GM19463 (cell line): ENCODE measurements at regions not wholly inside any gene's neighbourhood (a gene's known extent, or its start where the extent isn't known, plus 50 kb on each side); places are given as distances from the start of the nearest gene placed in this dataset.
"Not testable (repeated sequence)": the region's sequence is repeated elsewhere in the genome, so short reads cannot be mapped to it uniquely, and the experiment has no call there.

Experiments used
- ATAC-seq: cut with Tn5 transposase; IDR thresholded peaks from one replicate; pipeline ENCODE4 v1.9.1; 2021; ENCODE audit warnings: mild to moderate bottlenecking, moderate library complexity; ENCODE audit not compliant: unreplicated experiment

DNA sequence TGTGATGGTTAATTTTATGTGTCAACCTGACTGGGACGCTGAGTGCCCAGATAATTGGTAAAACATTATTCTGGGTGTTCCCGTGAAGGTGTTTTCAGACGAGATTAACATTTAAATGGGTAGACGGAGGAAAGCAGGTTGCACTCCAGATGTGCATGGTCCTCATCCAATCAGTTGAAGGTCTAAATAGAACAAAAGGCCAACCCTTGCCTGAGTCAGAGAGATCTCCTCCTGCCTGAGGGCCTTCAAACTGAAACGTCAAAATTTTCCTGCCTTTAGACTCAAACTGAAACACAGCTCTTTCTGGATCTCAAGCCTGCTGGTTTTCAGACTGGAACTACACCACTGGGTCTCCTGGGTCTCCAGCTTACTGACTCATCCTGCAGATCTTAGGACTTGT is 73.5 kb downstream of the NPIPA8 start:
- not testable (repeated sequence) for ATAC-seq

DNA sequence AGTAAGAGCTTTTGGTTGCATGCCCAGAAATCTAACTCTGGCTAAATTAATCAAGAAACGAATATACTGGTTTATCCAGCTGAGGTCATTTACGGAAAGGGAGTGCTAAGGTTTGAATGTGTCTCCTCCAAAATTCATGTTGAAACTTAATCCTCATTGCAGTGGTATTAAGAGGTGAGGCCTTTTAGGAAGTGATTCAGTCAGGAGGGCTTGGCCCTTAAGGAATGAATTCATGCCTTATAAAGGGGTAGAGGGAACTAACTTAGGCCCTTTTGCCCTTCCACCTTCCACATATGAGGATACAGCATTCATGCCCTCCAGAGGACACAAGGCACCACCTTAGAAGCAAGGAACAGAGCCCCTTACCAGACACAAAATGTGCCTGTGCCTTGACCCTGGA is 74.7 kb downstream of the NPIPA8 start:
- ATAC-seq: not testable (repeated sequence)

DNA sequence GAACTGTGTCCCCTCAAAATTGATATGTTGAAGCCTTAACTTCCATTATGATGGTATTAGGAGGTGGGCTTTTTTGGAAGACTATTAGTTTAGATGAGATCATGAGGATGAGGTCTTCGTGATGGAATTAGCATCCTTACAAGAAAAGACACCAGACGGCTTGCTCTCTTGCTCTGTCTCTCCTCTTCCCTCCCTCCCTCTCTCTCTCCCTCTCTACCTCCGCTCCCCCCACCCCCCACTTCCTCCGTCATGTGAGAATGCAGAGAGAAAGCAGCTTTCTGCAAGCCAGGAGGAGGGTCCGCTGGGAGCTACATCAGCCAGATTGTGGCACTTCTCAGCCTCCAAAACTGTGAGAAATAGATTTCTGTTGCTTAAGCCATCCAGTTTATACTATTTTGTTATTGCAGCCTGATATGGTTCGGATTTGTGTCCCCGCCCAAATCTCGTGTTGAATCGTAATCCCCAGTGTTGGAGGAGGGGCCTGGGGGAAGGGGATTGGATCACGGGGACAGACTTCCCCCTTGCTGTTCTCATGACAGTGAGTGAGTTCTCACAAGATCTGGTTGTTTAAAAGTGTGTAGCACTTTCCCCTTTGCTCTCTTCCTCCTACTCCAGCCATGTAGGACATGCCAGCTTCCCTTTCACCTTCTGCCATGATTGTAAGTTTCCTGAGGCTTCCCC is 76.9 kb downstream of the NPIPA8 start:
- not testable (repeated sequence) for ATAC-seq

DNA sequence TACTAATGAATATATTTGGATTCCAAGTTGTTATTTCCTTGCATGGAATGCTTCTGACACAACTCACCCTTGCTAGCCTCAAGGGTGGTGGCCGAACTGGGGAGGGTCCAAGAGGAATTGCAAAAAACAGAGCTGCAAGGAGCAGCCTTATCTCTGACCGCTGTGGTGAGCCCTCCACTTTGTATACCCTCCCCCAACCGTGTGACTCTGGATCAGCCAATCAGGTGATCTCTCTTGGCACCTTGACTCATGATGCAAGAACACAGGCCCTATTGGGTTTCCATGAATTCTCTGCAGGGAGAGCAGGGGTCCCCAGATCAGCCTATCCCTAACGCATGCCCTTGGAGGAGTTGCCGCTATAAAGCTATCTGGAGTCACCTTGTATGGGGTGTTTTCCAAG is 83.6 kb downstream of the NPIPA8 start:
- not testable (repeated sequence) for ATAC-seq

DNA sequence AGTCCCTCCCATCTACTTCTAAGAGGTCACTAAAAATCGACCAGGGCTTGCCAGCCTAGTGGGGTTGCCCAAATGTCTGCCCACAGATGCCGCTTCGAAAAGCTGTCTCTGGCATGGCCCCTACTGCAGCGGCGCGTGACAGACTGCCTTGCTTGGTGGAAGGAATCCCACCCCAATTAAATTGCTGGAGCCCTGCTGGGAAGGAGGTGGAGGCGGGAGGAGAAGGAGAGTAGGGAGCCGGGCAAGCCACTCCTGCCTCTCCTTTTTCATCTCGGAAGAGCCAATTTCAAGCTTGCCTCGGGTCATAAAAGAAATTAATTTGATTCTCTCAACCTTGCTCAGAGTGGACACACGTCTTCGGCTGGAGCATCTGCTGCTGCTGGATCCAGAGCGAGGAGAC is 106.0 kb downstream of the NPIPA8 start:
- not testable (repeated sequence) for ATAC-seq

DNA sequence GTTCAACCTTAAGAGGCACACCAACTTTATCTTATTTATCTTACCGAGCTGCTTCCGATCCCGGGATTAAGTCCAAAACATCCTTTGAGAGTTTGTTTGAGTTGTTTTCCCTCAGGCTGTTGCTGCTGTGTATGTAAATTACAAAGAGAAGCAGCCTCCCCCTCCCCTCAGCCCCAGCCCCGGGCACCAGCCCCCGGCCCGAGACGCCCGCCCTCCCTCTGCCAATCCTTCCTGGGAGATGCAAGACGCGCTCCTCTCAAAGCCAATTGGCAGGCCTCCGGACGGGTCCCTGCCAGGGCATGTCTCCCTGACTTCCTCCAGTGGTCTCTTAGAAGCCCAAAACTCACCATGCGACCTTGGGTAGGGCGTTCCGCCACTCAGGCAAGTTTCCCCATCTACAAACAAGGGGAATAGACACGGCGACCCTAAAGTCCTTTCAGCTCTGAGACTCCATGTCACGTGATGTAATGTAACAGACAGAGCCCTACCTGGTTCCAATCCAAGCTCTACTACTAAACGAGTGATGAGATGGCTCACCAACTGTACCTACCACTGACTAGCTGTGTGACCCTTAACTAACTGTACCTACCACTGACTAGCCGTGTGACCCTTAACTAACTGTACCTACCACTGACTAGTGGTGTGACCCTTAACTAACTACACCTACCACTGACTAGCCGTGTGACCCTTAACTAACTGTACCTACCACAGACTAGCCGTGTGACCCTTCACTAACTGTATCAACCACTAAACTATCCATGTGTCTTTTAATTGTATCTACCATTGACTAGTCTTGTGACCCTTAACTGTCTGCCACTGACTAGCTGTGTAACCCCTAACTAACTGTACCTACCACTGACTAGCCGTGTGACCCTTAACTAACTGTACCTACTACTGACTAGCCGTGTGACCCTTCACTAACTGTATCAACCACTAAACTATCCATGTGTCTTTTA is 114.2 kb downstream of the NPIPA8 start:
- ATAC-seq: not testable (repeated sequence)

DNA sequence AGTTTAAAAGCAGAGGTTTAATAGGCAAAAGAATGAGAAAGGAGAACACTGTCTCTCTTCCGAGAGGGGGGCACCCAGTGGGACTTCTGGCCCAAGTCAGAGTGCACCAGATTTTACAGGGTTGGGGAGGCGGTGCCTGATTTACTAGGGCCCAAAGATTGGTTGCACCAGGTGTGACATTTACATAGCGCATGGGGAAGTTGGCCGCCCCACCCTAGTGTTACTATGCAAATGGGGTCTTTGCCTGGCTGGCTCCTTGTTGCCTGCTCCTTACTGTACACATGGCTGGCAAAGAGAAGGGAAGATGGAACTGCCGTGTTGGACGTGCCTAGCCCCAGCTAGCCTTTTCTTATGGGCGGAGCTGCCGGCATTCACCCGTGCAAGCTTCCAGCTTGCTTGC is 118.8 kb downstream of the NPIPA8 start:
- not testable (repeated sequence) for ATAC-seq

DNA sequence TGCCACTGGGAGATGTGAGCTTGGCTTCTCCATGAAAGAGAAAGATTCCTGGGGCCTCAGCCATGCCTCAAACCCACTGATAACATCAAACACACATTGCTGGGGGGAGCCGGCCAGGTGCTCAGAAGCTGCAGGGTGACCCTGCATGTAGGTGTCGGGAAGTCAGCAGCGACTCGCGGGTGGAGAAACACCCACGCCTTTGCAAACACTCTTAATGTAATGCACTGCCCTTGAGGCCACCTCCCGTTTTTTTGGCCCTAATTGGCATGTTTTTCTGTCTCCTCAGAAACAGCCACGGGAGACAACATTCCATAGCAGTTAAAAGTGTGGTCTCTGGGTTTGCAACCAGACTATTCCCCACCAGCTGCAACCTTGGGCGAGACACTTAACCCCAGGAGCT is 119.7 kb downstream of the NPIPA8 start:
- not testable (repeated sequence) for ATAC-seq

DNA sequence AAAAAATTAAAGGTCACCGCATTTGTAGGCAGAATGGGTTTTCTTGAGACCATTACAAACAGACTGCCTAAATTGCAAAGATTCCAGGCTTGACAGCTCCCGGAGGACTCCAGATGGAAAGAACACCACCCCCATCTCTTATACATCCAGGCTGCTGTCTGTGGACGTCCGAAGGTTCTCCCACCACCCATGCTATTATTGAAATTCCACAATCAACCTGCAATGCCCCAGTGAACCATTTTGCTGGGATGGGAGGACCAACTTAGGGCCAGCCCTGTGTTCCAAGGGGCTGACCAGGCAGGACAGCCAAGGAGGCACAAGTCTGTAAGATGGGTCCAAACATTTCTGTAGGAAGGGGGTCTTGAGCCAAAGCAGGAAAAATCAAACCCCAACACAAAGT is 122.7 kb downstream of the NPIPA8 start:
- ATAC-seq: not testable (repeated sequence)

DNA sequence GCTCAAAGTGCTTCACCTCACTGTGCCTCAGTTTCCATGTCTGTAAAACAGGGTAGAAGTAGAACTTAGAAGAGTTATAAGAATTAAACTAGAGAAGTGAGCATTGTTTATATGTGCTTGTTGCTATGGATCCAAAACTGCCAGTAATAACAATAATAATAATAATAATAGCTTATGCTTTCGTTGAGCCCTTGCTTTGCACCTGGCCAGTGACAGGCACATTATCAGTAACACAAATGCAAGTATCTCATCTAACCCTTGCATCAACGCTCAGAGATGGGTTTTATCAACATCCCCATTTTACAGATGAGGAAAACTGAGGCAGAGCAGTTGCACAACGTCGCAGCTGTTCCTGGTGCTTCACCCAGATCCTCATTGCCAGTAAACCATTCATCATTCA is 125.0 kb downstream of the NPIPA8 start:
- ATAC-seq: not testable (repeated sequence)

DNA sequence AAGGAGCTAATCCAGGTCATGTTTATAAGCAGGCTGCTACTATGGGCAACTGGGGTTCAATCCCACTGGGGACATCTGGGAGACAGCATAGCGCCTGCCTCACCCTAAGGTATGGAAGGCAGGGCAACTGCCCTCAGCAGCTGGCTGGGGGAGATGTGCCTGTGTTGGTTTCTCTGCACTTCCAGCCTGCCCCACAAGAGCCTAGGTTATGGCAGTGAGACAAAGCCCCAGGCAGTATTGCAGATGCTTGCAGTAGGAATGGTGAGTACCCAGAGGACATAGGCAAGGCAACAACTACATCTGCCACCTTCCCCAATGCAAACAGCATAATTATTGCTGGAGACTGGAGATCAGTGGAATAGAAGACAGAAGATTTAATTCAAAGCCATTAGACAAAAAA is 131.8 kb downstream of the NPIPA8 start:
- ATAC-seq: not testable (repeated sequence)

DNA sequence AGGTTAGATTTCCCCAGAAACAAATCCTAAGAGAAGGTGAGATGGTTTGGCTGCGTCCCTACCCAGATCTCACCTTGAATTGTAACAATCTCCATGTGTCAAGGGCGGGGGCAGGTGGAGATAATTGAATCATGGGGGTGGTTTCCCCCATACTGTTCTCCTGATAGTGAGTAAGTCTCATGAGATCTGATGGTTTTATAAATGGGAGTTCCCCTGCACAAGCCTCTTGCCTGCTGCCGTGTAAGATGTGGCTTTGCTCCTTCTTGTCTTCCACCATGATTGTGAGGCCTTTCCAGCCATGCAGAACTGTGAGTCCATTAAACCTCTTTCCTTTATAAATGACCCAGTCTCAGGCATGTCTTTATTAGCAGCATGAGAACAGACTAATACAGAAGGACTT is 132.2 kb downstream of the NPIPA8 start:
- not testable (repeated sequence) for ATAC-seq

DNA sequence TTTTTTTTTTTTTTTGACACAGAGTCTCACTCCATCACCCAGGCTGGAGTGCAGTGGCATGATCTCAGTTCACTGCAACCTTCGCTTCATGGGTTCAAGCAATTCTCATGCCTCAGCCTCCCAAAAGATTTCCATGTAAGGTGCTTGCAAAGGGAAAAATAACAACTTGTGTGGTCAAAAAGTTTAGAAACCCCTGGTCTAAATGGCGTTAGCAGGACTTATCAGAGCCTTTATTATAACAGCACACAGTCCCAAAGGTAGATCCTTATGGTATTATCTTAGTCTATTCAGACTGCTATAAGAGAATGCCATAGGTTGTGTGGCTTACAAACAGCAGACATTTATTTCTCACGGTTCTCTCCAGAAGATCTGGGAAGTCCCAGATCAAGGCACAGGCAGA is 135.0 kb downstream of the NPIPA8 start:
- ATAC-seq: not testable (repeated sequence)

DNA sequence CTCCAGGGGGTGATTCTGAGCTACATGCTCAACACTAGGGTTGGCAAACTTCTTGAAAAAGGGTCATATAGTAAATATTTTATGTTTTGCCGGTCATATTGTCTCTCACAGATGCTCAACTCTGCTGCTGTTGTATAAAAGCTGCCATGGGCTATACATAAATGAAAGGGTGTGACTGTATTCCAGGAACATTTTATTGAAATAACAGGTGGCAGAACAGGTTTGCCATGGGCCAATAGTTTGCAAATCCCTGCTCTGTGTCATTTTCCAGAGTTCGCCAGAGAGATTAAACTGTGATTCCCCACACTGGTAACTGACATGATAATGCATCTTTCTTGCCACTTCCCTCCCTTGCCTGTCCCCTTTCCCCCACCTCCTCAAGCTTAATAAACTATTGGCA is 144.1 kb downstream of the NPIPA8 start:
- ATAC-seq: not testable (repeated sequence)

DNA sequence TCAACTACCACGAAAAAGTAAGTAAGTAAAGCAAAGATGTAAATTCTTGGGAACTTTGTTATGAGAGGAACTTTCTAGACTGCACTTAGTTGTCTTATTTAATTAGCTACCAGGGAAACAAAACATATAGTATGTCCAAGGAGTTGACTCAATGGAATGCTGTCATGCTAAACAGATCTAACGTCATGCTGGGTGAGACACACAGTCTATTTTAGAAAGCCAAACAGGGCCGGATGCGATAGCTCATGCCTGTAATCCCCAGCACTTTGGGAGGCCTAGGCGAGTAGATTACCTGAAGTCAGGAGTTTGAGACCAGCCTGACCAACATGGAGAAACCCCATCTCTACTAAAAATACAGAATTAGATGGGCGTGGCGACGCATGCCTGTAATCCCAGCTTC is 146.4 kb downstream of the NPIPA8 start:
- ATAC-seq: not testable (repeated sequence)

DNA sequence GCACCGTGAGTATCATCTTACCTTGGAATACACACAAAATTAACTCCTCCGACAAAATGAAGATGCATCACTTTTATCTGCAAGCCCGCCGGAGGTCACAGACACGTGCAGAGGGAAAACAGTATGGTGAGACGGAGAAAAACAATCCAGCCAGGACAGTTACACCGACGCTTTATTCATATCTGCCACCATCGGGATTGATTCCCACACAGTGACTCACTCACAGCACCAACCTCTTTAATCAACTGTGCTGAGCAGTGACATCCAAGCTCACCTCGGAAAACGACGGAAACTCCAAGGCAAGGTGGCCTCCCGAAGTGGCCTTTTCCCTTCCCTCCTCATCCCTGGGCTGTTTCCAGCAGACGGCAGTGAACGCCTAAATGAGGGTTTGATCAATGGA is 151.8 kb downstream of the NPIPA8 start:
- ATAC-seq: not testable (repeated sequence)

DNA sequence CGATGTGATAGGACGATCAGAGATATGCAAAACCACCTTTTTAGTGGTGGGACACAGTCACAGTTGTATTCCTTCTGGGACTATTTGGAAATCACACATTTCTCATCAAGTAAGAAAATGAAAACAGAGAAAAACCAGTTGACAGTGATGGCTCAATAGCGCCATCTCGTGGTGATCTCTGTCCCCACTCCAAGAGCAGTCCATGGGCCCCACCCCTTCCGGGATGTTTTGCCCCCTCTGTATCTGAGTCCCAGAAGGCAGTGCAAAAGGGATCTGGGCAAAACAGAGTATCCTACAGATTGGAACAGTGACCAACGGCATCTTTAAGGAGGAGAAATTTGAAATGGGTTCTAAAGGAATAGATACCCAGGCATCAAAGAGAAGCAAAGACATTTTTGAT is 155.5 kb downstream of the NPIPA8 start:
- ATAC-seq: not testable (repeated sequence)

DNA sequence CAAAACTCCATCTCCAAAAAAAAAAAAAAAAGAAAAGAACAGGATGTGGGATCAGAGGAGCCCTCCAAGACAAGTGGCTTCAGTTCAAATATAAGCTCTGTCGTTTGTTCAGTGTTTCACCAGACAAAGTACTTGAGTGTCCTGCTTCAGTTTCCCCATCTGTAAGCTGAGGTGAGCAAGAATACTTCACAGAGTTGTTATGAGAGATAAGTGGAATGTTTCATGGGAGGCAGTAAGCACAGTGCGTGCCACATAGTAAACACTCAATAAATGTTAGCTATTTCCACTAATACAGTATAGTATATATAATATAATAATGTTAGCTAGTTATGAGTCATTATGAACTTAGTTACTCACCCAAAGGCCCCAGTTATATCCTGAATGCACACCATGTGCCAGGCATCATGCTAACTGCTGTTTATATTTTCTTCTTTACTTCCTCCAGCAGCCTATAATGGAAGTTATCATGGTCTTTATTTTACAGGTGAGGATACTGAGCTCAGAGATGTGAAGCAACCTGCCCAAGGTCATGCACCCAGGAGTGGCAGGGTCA is 162.5 kb downstream of the NPIPA8 start:
- ATAC-seq: not testable (repeated sequence)

DNA sequence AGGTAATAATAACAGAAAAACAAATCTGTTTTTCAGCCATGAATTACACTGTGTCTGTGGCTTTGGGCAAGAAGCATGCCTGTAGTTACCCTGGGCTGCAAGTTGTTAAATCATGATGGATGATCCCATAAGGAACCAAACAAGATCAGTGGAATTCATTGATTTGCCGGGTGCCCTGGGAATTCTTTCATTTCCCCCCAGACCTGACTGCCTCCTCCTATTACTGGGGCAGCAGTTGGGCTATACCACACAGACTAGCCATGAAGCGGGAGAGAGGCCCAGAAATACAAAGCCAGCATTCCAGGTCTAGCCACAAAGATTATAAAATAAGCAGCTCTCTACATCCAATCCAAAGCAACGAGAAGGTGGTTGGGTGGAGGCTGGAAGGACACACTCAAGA is 174.2 kb downstream of the NPIPA8 start:
- not testable (repeated sequence) for ATAC-seq

DNA sequence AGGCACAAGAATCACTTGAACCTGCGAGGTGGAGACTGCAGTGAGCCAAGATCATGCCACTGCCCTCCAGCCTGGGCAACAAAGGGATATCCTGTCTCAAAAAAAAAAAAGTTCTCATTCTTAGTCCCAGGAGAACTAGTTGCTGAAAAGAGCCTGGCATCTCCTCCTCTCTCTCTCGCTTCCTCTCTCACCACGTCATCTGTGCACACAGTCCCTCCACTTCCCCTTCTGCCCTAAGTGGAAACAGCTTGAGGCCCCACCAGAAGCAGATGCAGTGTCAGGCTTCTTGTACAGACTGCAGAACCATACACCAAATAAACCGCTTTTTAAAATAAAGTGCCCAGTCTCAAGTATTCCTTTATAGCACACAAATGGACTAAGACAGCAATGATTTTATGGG is 175.3 kb downstream of the NPIPA8 start:
- ATAC-seq: not testable (repeated sequence)

DNA sequence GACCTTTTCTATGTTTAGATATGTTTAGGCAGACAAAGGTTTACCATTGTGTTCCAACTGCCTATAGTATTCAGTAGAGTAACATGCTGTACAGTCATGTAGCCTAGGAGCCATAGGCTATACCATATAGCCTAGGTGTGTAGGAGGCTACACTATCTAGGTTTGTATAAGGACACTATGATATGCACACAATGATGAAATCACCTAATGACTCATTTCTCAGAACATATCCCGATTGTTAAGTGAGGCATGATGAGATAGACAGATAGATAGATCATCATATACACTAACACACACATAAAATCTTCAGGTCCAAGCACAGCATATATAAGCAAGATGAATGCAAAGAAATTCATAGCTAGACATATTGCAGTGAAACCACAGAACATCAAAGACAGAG is 177.4 kb downstream of the NPIPA8 start:
- not testable (repeated sequence) for ATAC-seq

DNA sequence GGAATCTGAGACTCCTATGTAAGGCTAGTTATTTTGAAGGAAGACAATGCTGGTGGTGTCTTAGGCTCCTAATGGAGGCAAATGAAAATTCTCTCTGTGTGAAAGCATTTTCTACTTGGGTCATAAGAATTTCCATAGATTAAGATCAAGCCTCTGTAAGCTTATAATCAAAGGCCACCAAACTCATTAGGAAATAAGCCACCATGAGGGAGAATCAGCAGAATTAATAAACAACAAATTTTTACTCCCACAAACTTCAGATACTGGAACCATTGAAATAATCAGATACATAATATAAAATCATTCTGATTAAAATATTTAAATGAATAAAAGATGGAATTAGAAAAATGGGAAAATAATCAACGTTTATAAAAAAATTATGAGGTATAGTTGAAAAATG is 178.7 kb downstream of the NPIPA8 start:
- not testable (repeated sequence) for ATAC-seq
